Upper lobe of right lung (tissue), 1 donor: ENCODE measurements at regions not wholly inside any gene's neighbourhood (a gene's known extent, or its start where the extent isn't known, plus 50 kb on each side); places are given as distances from the start of the nearest gene placed in this dataset.

Source experiments
- ATAC-seq: fragments of 200-7000 bp; cut with Tn5 transposase; one replicate; pipeline ENCODE4 v1.9.1; 2020; ENCODE audit warnings: mild to moderate bottlenecking, moderate library complexity
- DNase-seq: peaks from one replicate; pipeline ENCODE4 v3.0.0-alpha.2; 2020
- H3K27ac ChIP-seq: fragments of 200-600 bp; one replicate; pipeline ENCODE4 v1.8.0; 2022
- H3K27me3 ChIP-seq: fragments of 200-600 bp; one replicate; pipeline ENCODE4 v1.8.0; 2022; ENCODE audit warnings: mild to moderate bottlenecking
- H3K36me3 ChIP-seq: fragments of 200-600 bp; one replicate; pipeline ENCODE4 v1.8.0; 2022
- H3K4me1 ChIP-seq: fragments of 200-600 bp; one replicate; pipeline ENCODE4 v1.8.0; 2022
- H3K4me3 ChIP-seq: fragments of 200-600 bp; one replicate; pipeline ENCODE4 v1.8.0; 2022; ENCODE audit warnings: mild to moderate bottlenecking
- H3K9me3 ChIP-seq: fragments of 200-600 bp; one replicate; pipeline ENCODE4 v1.8.0; 2022
- CTCF ChIP-seq: fragments of 200-600 bp; IDR thresholded peaks from one replicate; pipeline ENCODE4 v1.8.0; 2022; ENCODE audit warnings: antibody characterized with exemption
- intact Hi-C: fragments of 100-400 bp; cut with DNase I; formaldehyde crosslinking; loops from one replicate; pipeline ENCODE4 v1.11.0; 2022
- donor health status: DM: no; HTN: yes; CAD: no; lungs with severe emphysema.

- Histone ChIP-seq H3K27ac (no peak overlapping the region), H3K36me3 (no peaks in the 10 kb centered on the region), H3K9me3 (peaks cover 20% of the 10 kb centered on the region), H3K4me3 (no peak overlapping the region), H3K4me1 (peaks cover 10% of the 10 kb centered on the region), H3K27me3 (no peaks in the 10 kb centered on the region)
- ATAC-seq (no peak), DNase-seq (no peak)
- intact Hi-C loops: no loop called here
- TF ChIP-seq CTCF: no peak
These were observed 253.6 kb downstream of the UACA start for GRCh38 chr15:70509731-70510143.

- H3K4me3 ChIP-seq: no peak overlapping the region
- H3K4me1 ChIP-seq: peaks cover 15% of the 10 kb centered on the region
- TF ChIP-seq CTCF: no peak
- no peaks in the 10 kb centered on the region for H3K36me3 ChIP-seq
- intact Hi-C loops: no loop called here
- H3K27ac ChIP-seq: no peak overlapping the region
- H3K27me3 ChIP-seq: no peaks in the 10 kb centered on the region
- ATAC-seq: peak; percentile 68
- no peak for DNase-seq
- peaks cover 20% of the 10 kb centered on the region for H3K9me3 ChIP-seq
These were observed 254.1 kb downstream of the UACA start for GRCh38 chr15:70509282-70509662.

- Histone ChIP-seq H3K9me3 (peaks cover 20% of the 10 kb centered on the region), H3K27ac (no peak overlapping the region), H3K4me3 (no peak overlapping the region), H3K27me3 (no peaks in the 10 kb centered on the region), H3K4me1 (peaks cover 21% of the 10 kb centered on the region), H3K36me3 (no peaks in the 10 kb centered on the region)
- intact Hi-C loops: no loop called here
- no peak for DNase-seq
- ATAC-seq: peak; percentile 41
- TF ChIP-seq CTCF: no peak
These were observed 254.6 kb downstream of the UACA start for GRCh38 chr15:70508561-70509281.

GRCh38 chr15:70507772-70508371 lies 255.5 kb downstream of the UACA start:
- intact Hi-C loops: no loop called here
- H3K27ac ChIP-seq: no peak overlapping the region
- no peaks in the 10 kb centered on the region for H3K27me3 ChIP-seq
- H3K9me3 ChIP-seq: peaks cover 20% of the 10 kb centered on the region
- peak; percentile 77 for DNase-seq
- ATAC-seq: peak; percentile 77
- H3K36me3 ChIP-seq: no peaks in the 10 kb centered on the region
- H3K4me1 ChIP-seq: peaks cover 27% of the 10 kb centered on the region
- no peak for TF ChIP-seq CTCF
- no peak overlapping the region for H3K4me3 ChIP-seq

- no peak for ATAC-seq
- DNase-seq: peak; percentile 28
- Histone ChIP-seq H3K4me3 (no peak overlapping the region), H3K27ac (no peak overlapping the region), H3K4me1 (peaks cover 27% of the 10 kb centered on the region), H3K36me3 (no peaks in the 10 kb centered on the region), H3K9me3 (peaks cover 15% of the 10 kb centered on the region), H3K27me3 (no peaks in the 10 kb centered on the region)
- TF ChIP-seq CTCF: no peak
- intact Hi-C loops: no loop called here
These were observed 257.1 kb downstream of the UACA start for GRCh38 chr15:70505936-70506912.
